GM13976 (cell line): ENCODE measurements at regions not wholly inside any gene's neighbourhood (a gene's known extent, or its start where the extent isn't known, plus 50 kb on each side); places are given as distances from the start of the nearest gene placed in this dataset.

ENCODE experiments used
- DNase-seq: peaks from one replicate; pipeline ENCODE4 v3.0.0; 2012; ENCODE audit warnings: low spot score
- in situ Hi-C: fragments of 300-500 bp; cut with MboI; formaldehyde crosslinking; loops from one replicate; pipeline ENCODE4 v1.12.0; 2022; ENCODE audit warnings: low sequenced_read_pairs, mixed read lengths, inconsistent platforms; ENCODE audit not compliant: unreplicated experiment
- TF ChIP-seq, protein P1 (sequence below): IDR thresholded peaks from 2 replicates; pipeline ENCODE4 v1.5.1; 2012; ENCODE audit warnings: borderline replicate concordance, mild to moderate bottlenecking; ENCODE audit not compliant: insufficient read depth; ENCODE audit errors: extremely low read depth, missing control alignments, control extremely low read depth

DNA sequence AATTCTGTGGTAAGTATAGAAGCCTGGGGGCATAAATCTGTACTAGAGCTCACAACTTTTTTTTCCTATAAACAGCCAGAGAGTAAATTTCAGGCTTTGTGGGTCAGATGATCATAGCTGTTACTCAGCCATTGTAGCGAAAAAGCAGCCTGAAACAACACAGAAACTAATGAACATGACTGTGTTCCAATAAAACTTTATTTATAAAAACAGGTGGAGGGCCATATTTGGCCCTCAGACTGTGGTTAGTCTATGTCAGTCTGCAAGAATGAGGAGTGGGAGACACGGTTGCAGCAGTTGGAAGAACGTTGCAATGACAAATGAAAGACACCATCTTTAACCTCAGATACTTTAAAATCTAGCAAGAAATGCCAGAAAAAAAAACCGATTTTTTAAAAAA is 389.6 kb upstream of the PRKCQ start:
- DNase-seq, result no peak
- in situ Hi-C loops, result no loop called here
- TF ChIP-seq, protein P1, sequence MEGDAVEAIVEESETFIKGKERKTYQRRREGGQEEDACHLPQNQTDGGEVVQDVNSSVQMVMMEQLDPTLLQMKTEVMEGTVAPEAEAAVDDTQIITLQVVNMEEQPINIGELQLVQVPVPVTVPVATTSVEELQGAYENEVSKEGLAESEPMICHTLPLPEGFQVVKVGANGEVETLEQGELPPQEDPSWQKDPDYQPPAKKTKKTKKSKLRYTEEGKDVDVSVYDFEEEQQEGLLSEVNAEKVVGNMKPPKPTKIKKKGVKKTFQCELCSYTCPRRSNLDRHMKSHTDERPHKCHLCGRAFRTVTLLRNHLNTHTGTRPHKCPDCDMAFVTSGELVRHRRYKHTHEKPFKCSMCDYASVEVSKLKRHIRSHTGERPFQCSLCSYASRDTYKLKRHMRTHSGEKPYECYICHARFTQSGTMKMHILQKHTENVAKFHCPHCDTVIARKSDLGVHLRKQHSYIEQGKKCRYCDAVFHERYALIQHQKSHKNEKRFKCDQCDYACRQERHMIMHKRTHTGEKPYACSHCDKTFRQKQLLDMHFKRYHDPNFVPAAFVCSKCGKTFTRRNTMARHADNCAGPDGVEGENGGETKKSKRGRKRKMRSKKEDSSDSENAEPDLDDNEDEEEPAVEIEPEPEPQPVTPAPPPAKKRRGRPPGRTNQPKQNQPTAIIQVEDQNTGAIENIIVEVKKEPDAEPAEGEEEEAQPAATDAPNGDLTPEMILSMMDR, result no peak

DNA sequence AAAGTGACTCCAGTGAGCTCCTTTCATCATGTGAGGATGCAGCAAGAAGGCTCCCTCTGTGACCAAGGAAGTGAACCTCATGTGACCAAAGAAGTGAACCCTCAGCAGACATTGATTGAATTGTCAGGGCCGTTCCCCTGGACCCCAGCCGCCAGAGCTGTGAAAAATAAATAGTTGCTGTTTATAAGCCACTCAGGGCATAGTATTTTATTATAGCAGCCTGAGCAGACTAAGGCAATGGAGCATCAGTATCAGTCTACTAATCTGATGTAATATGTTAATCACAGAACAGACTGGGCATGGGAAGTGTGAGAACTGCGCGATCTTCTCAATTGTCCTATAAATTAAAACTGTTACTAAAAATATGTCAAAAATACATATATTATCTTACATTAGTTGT is 384.5 kb upstream of the PRKCQ start:
- TF ChIP-seq, protein P1, result no peak
- no peak for DNase-seq
- in situ Hi-C loops, result no loop called here

DNA sequence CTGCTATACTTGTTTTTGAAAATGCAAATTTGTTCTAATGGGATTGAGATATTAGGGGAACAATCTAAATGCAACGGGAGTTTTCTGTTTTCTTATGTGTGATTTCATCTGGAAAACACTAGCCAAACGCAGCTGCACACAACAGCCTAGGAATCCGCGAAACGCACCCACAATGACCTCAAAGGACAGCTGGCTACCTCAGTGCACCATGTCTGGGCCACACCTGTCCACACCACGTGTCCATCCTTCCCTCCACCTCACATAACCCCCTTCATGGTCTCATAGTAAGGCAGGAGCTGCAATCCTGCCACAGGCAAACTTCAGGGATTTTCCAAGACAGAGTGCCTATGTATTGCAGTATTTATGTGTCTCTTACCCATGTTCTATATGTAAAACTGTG is 382.5 kb upstream of the PRKCQ start:
- in situ Hi-C loops, result no loop called here
- DNase-seq, result no peak
- TF ChIP-seq, protein P1, result no peak

DNA sequence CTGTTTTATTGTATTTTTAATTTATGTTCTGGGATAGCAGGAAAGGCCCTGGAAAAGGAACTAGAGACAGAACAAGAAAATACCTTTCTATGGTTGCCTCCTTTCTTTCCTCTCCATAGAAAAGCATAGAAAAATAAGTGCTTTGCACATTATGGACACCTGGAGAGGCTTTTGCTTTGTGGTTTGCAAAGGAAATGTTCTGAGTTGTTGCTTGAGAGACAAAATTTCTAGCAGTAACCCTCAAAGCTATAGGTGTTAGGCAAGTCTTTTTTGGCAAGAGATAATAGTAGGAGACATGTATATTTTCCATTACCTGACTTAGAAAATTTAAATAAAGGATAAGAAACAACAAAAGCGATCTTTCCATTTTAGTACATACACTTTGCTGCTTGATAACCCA is 378.6 kb upstream of the PRKCQ start:
- DNase-seq, result no peak
- TF ChIP-seq, protein P1, result no peak
- in situ Hi-C loops, result no loop called here

DNA sequence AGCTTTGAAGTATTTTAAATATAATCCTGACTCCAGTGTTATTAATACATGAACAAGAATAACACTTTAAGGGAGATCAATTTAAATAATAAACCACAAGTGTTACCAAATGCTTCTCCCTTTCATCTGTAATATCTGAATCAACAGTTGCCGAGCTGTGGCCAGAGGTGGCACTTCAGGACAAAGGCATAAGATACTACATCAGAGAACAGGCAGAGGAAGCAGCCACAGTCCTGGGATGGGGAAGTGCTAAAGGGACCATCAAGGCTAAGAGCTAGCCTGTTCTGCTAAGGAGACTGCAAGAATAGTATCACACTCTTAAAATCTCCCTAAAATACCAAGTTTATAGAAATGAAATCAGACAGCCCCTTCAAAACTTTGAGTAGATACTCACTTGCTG is 378.2 kb upstream of the PRKCQ start:
- in situ Hi-C loops, result no loop called here
- no peak for DNase-seq
- TF ChIP-seq, protein P1, result no peak

DNA sequence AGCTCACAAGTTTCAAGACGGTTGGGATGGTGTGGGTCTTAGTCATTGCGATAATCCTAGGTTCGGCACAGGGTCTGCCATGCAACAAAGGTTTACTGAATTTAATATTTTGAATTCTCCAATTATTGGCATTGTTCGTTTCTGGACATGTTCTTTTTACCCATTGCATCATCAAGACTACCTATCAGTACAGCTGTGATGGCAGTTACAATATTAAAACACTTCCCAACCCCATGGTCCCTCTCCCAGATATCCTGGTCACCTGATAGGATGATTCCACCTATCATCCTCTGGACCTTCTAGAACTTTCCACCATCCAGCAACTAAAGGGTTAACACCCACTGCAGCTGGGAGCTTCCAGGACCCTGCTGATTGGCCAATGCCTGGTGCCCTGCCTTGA is 377.8 kb upstream of the PRKCQ start:
- in situ Hi-C loops, result no loop called here
- DNase-seq, result no peak
- TF ChIP-seq, protein P1, result no peak

DNA sequence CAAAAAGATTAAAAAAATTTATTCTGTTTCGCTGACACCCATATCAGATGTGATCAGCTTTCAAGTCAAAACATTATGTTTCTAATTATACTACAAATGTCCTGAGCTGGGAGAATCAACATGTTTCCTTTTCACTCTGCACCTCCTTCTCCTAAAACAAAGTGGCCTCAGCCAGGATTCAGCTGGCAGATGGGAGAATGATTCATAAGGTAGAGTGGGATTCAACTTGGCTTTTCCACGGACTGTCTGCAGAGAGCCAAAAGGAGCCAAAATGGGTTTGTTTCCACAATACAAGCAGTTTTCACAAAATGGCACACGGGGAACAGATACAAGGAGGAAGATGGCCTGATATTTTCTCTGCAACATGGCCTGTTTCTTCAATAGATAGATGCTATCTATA is 376.5 kb upstream of the PRKCQ start:
- DNase-seq, result no peak
- TF ChIP-seq, protein P1, result no peak
- in situ Hi-C loops, result no loop called here
